CD4-positive, alpha-beta memory T cell (primary cell): ENCODE measurements at regions not wholly inside any gene's neighbourhood (a gene's known extent, or its start where the extent isn't known, plus 50 kb on each side); places are given as distances from the start of the nearest gene placed in this dataset.

Experiments used
- CTCF ChIA-PET: fragments of 350-600 bp; sonication (Branson Sonifier 250); formaldehyde crosslinking; loops from one replicate; lab custom pipeline; 2021; ENCODE audit warnings: inconsistent platforms; ENCODE audit not compliant: partially characterized antibody; lab: Charles Lee
- POLR2A ChIA-PET: fragments of 350-600 bp; sonication (Branson Sonifier 250); formaldehyde crosslinking; loops from one replicate; lab custom pipeline; 2021; ENCODE audit not compliant: partially characterized antibody; lab: Charles Lee
- DNase-seq, 5 donors: peaks; one replicate each; pipeline versions ENCODE4 v3.0.0 to v3.0.0-alpha.2; 2020 to 2022; ENCODE audit warnings: mixed read lengths in 1 of 5
- H3K27ac ChIP-seq: one replicate; pipeline ENCODE4 v1.7.0; 2013; ENCODE audit warnings: low read depth, low read length
- H3K27me3 ChIP-seq: 2 replicates; pipeline ENCODE4 v1.7.0; 2013; ENCODE audit warnings: mild to moderate bottlenecking, low read length, moderate library complexity; ENCODE audit not compliant: insufficient read depth
- H3K36me3 ChIP-seq: 2 replicates; pipeline ENCODE4 v1.7.0; 2013; ENCODE audit warnings: mild to moderate bottlenecking, low read length, moderate library complexity; ENCODE audit not compliant: insufficient read depth
- H3K4me1 ChIP-seq: 2 replicates; pipeline ENCODE4 v1.7.0; 2013; ENCODE audit warnings: mild to moderate bottlenecking, low read length, moderate library complexity; ENCODE audit not compliant: insufficient read depth
- H3K4me3 ChIP-seq, 2 donors: one replicate each; pipeline ENCODE4 v1.7.0; 2013; ENCODE audit warnings: low read length in 2 of 2, mild to moderate bottlenecking in 1 of 2
- H3K9me3 ChIP-seq, 2 donors: one replicate each; pipeline ENCODE4 v1.7.0; 2013; ENCODE audit warnings: low read length in 2 of 2, control low read depth in 1 of 2; ENCODE audit not compliant: control insufficient read depth in 1 of 2
- H3K27ac Mint-ChIP-seq, 7 donors: one replicate each; pipeline ENCODE4 v1.8.0; 2020 to 2021; ENCODE audit warnings: mixed read lengths in 7 of 7, mild to moderate bottlenecking in 6 of 7, inconsistent platforms in 3 of 7, moderate library complexity in 3 of 7
- H3K27me3 Mint-ChIP-seq, 2 donors: one replicate each; pipeline ENCODE4 v1.8.0; 2020 to 2021; ENCODE audit warnings: mixed read lengths in 2 of 2
- H3K36me3 Mint-ChIP-seq, 2 donors: one replicate each; pipeline ENCODE4 v1.8.0; 2020 to 2021; ENCODE audit warnings: mixed read lengths in 2 of 2, inconsistent platforms in 1 of 2, mild to moderate bottlenecking in 1 of 2
- H3K4me1 Mint-ChIP-seq, 4 donors: one replicate each; pipeline ENCODE4 v1.8.0; 2020 to 2021; ENCODE audit warnings: mixed read lengths in 4 of 4, mild to moderate bottlenecking in 1 of 4
- H3K4me3 Mint-ChIP-seq, 8 donors: one replicate each; pipeline ENCODE4 v1.8.0; 2020 to 2021; ENCODE audit warnings: mixed read lengths in 8 of 8, mild to moderate bottlenecking in 7 of 8, moderate library complexity in 6 of 8, inconsistent platforms in 3 of 8
- H3K9me3 Mint-ChIP-seq, 8 donors: one replicate each; pipeline ENCODE4 v1.8.0; 2020 to 2021; ENCODE audit warnings: mixed read lengths in 8 of 8, mild to moderate bottlenecking in 5 of 8, inconsistent platforms in 3 of 8, moderate library complexity in 1 of 8
- intact Hi-C: fragments of 100-400 bp; cut with micrococcal nuclease; formaldehyde crosslinking; loops from one replicate; pipeline ENCODE4 v1.15.1; 2023

GRCh38 chr5:2995035-2995434, 243.6 kb upstream of the IRX2 start:
- CTCF ChIA-PET, result no interaction called here
- Histone ChIP-seq H3K4me3 (no peak overlapping the region), H3K27ac (no peak overlapping the region), H3K36me3 (no peaks in the 10 kb centered on the region), H3K9me3 (no peaks in the 10 kb centered on the region), H3K4me1 (no peaks in the 10 kb centered on the region), H3K27me3 (no peaks in the 10 kb centered on the region)
- no peaks in the 10 kb centered on the region for H3K27me3 Mint-ChIP-seq
- H3K27ac Mint-ChIP-seq, result no peak overlapping the region
- no peak overlapping the region for H3K4me3 Mint-ChIP-seq
- H3K9me3 Mint-ChIP-seq, result peaks cover 0 to 7% (median 0%) of the 10 kb centered on the region in 8 donors
- no peaks in the 10 kb centered on the region for H3K36me3 Mint-ChIP-seq
- DNase-seq, result no peak
- no peaks in the 10 kb centered on the region for H3K4me1 Mint-ChIP-seq
- intact Hi-C loops, result no loop called here
- POLR2A ChIA-PET, result no interaction called here

- Mint-ChIP-seq H3K4me1 (no peaks in the 10 kb centered on the region), H3K27ac (no peak overlapping the region), H3K36me3 (no peaks in the 10 kb centered on the region), H3K4me3 (no peak overlapping the region), H3K9me3 (peaks cover 0 to 9% (median 0%) of the 10 kb centered on the region in 8 donors), H3K27me3 (no peaks in the 10 kb centered on the region)
- ChIA-PET POLR2A (no interaction called here), CTCF (no interaction called here)
- intact Hi-C loops, result no loop called here
- DNase-seq, result no peak
- no peaks in the 10 kb centered on the region for H3K27me3 ChIP-seq
- H3K36me3 ChIP-seq, result no peaks in the 10 kb centered on the region
- H3K4me1 ChIP-seq, result no peaks in the 10 kb centered on the region
- H3K9me3 ChIP-seq, result no peaks in the 10 kb centered on the region
- no peak overlapping the region for H3K27ac ChIP-seq
- no peak overlapping the region for H3K4me3 ChIP-seq
Observed at GRCh38 chr5:2993771-2994170, 242.3 kb upstream of the IRX2 start.

- H3K36me3 ChIP-seq, result no peaks in the 10 kb centered on the region
- no peaks in the 10 kb centered on the region for H3K27me3 ChIP-seq
- POLR2A ChIA-PET, result no interaction called here
- Mint-ChIP-seq H3K36me3 (no peaks in the 10 kb centered on the region), H3K4me3 (no peak overlapping the region), H3K27me3 (no peaks in the 10 kb centered on the region), H3K4me1 (no peaks in the 10 kb centered on the region), H3K27ac (no peak overlapping the region), H3K9me3 (peaks cover 0 to 9% (median 0%) of the 10 kb centered on the region in 8 donors)
- intact Hi-C loops, result no loop called here
- no peak overlapping the region for H3K27ac ChIP-seq
- no peaks in the 10 kb centered on the region for H3K9me3 ChIP-seq
- no peaks in the 10 kb centered on the region for H3K4me1 ChIP-seq
- CTCF ChIA-PET, result no interaction called here
- no peak for DNase-seq
- H3K4me3 ChIP-seq, result no peak overlapping the region
Observed at GRCh38 chr5:2993301-2993700, 241.8 kb upstream of the IRX2 start.

- Mint-ChIP-seq H3K4me1 (no peaks in the 10 kb centered on the region), H3K4me3 (no peak overlapping the region), H3K9me3 (peaks cover 0 to 9% (median 0%) of the 10 kb centered on the region in 8 donors), H3K27me3 (no peaks in the 10 kb centered on the region), H3K27ac (no peak overlapping the region), H3K36me3 (no peaks in the 10 kb centered on the region)
- Histone ChIP-seq H3K27me3 (no peaks in the 10 kb centered on the region), H3K27ac (no peak overlapping the region), H3K36me3 (no peaks in the 10 kb centered on the region), H3K4me1 (no peaks in the 10 kb centered on the region), H3K4me3 (no peak overlapping the region), H3K9me3 (no peaks in the 10 kb centered on the region)
- ChIA-PET POLR2A (no interaction called here), CTCF (no interaction called here)
- intact Hi-C loops, result no loop called here
- no peak for DNase-seq
Observed at GRCh38 chr5:2992806-2993205, 241.3 kb upstream of the IRX2 start.

GRCh38 chr5:2991884-2992283, 240.4 kb upstream of the IRX2 start:
- no peak overlapping the region for H3K4me3 Mint-ChIP-seq
- no peaks in the 10 kb centered on the region for H3K36me3 Mint-ChIP-seq
- Histone ChIP-seq H3K36me3 (no peaks in the 10 kb centered on the region), H3K4me1 (no peaks in the 10 kb centered on the region), H3K27ac (no peak overlapping the region), H3K9me3 (no peaks in the 10 kb centered on the region), H3K4me3 (no peak overlapping the region), H3K27me3 (no peaks in the 10 kb centered on the region)
- no peaks in the 10 kb centered on the region for H3K4me1 Mint-ChIP-seq
- CTCF ChIA-PET, result no interaction called here
- peaks cover 0 to 9% (median 0%) of the 10 kb centered on the region in 8 donors for H3K9me3 Mint-ChIP-seq
- no peak for DNase-seq
- intact Hi-C loops, result no loop called here
- POLR2A ChIA-PET, result no interaction called here
- no peaks in the 10 kb centered on the region for H3K27me3 Mint-ChIP-seq
- H3K27ac Mint-ChIP-seq, result no peak overlapping the region

GRCh38 chr5:2989517-2989916, 238.0 kb upstream of the IRX2 start:
- no peak overlapping the region for H3K27ac Mint-ChIP-seq
- H3K4me1 ChIP-seq, result no peaks in the 10 kb centered on the region
- no peak overlapping the region for H3K27ac ChIP-seq
- no peaks in the 10 kb centered on the region for H3K9me3 ChIP-seq
- CTCF ChIA-PET, result no interaction called here
- DNase-seq, result no peak
- H3K27me3 Mint-ChIP-seq, result no peaks in the 10 kb centered on the region
- H3K36me3 ChIP-seq, result no peaks in the 10 kb centered on the region
- no peaks in the 10 kb centered on the region for H3K27me3 ChIP-seq
- peaks cover 0 to 9% (median 1%) of the 10 kb centered on the region in 8 donors for H3K9me3 Mint-ChIP-seq
- H3K4me1 Mint-ChIP-seq, result no peaks in the 10 kb centered on the region
- H3K36me3 Mint-ChIP-seq, result no peaks in the 10 kb centered on the region
- POLR2A ChIA-PET, result no interaction called here
- H3K4me3 Mint-ChIP-seq, result no peak overlapping the region
- H3K4me3 ChIP-seq, result no peak overlapping the region
- intact Hi-C loops, result no loop called here

GRCh38 chr5:2986301-2986700, 234.8 kb upstream of the IRX2 start:
- ChIA-PET POLR2A (no interaction called here), CTCF (no interaction called here)
- intact Hi-C loops, result no loop called here
- no peak overlapping the region for H3K4me3 Mint-ChIP-seq
- no peak for DNase-seq
- H3K27ac Mint-ChIP-seq, result no peak overlapping the region
- no peaks in the 10 kb centered on the region for H3K27me3 Mint-ChIP-seq
- H3K36me3 Mint-ChIP-seq, result no peaks in the 10 kb centered on the region
- peaks cover 0 to 8% (median 6%) of the 10 kb centered on the region in 8 donors for H3K9me3 Mint-ChIP-seq
- Histone ChIP-seq H3K4me3 (no peak overlapping the region), H3K4me1 (no peaks in the 10 kb centered on the region), H3K36me3 (no peaks in the 10 kb centered on the region), H3K9me3 (no peaks in the 10 kb centered on the region), H3K27ac (no peak overlapping the region), H3K27me3 (no peaks in the 10 kb centered on the region)
- H3K4me1 Mint-ChIP-seq, result no peaks in the 10 kb centered on the region

DNA sequence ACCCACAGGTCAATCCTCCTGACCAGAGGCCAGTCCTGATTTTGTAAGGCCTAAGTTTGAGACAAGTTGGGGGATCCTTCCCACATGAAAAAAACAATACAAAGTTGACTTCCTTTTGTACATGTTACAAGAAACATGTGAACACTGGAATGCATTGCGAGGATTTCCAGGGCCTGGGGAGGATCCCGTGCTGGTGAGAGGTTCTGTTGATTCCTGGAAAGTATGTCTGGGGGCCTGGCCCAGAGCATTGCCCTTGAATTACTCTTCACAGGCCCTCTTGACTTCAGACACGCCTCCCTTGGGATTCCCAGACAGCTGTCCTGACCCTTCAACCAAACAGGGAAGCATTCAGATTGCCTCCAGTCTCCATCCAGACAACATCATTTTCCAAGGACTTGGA, 234.2 kb upstream of the IRX2 start:
- Mint-ChIP-seq H3K4me3 (no peak overlapping the region), H3K27me3 (no peaks in the 10 kb centered on the region), H3K36me3 (no peaks in the 10 kb centered on the region), H3K27ac (no peak overlapping the region), H3K9me3 (peaks cover 0 to 8% (median 6%) of the 10 kb centered on the region in 8 donors), H3K4me1 (no peaks in the 10 kb centered on the region)
- no peak for DNase-seq
- CTCF ChIA-PET, result no interaction called here
- Histone ChIP-seq H3K27ac (no peak overlapping the region), H3K27me3 (no peaks in the 10 kb centered on the region), H3K4me1 (no peaks in the 10 kb centered on the region), H3K4me3 (no peak overlapping the region), H3K9me3 (no peaks in the 10 kb centered on the region), H3K36me3 (no peaks in the 10 kb centered on the region)
- intact Hi-C loops, result no loop called here
- POLR2A ChIA-PET, result no interaction called here
